NCI-H1417 (cell line): ENCODE measurements at regions not wholly inside any gene's neighbourhood (a gene's known extent, or its start where the extent isn't known, plus 50 kb on each side); places are given as distances from the start of the nearest gene placed in this dataset.

Experiments
- DNase-seq, 3 experiments: peaks; one replicate each; lab custom pipeline; 2025; lab: John Stamatoyannopoulos, UW

DNA sequence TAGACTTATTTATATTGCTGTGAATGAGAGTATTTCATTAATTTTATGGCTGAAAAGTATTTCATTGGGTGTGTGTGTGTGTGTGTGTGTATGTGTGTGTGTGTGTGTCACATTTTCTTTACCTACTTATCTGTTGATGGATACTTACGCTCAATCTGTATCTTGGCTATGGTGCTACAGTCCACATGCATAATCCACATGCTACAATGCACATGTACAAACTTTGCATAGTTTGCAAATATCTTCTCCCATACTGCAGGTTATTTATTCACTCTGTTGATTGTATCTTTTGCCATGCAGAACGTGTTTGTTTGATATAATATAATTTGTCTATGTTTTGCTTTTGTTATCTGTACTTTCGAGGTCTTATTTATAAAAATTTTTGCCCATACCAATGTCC is 167.8 kb downstream of the RAB28 start:
- no peak for DNase-seq

DNA sequence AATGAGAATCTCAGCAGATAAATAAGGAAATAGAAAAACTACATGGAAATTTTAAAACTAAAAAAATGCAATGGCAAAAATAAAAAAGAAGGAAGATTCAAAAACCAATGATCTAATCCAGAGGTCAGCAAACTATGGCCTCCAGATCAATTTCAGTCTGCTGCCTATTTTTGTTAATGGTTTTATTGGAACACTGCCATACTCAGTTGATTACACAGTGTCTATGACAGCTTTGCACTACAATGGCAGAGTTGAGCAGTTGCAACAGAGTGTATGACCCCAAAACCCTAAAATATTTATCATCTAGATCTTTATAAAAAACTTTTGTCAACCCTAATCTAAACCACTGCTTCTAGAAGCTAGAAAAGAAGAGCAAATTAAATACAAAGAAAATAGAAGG is 170.3 kb downstream of the RAB28 start:
- peak in 1 of 3 experiments; percentile 47 for DNase-seq

DNA sequence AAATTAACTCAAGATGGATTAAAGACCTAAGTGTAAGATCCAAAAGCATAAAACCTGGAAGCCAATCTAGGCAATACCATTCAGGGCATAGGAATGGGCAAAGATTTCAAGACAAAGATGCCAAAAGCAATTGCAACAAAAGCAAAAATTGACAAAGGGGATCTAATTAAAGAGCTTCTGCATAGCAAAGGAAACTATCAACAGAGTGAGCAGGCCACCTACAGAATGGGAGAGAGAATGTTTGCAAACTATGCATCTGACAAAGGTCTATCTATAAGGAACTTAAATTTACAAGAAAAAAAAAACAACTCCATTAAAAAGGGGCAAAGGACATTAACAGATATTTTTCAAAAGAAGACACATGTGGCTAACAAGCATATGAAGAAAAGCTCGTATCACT is 171.9 kb downstream of the RAB28 start:
- DNase-seq, result no peak

DNA sequence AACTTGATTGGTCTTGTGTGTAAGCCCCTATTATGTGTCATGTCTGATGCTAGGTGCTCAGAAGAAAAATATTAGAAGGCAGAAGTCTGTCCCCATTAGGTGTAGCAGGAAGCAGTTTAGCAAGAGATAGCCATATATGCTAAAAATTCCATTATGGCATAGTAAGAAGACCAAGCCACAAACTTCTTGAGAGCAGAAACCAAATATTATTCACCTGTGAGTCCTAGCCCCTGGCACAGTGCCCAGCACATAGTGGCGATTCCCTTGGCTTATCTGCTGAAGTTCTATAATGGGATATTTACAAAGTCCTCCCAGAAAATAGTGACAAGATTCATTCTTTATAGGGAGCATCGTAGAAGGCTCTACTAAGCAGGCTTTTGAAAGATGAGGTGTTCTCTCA is 174.4 kb downstream of the RAB28 start:
- no peak for DNase-seq

DNA sequence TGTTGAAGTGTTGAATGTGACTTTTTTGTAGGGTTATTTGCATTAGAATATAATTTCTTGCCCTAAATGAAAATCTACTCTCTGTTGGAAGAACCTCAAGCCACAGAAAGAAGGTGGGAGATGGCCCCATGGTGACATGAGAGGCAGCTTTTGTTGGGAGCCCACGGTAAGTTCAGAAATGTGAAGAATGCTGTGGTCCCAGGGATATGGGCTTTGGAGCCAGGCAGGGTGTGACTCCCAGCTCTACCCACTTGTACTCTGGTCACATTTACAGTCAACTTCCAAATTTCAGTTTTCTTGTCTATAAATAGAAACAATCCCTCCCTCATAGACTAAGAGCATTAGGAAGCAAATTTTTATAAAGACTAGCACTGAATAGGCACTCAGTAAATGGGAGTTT is 177.8 kb downstream of the RAB28 start:
- no peak for DNase-seq

DNA sequence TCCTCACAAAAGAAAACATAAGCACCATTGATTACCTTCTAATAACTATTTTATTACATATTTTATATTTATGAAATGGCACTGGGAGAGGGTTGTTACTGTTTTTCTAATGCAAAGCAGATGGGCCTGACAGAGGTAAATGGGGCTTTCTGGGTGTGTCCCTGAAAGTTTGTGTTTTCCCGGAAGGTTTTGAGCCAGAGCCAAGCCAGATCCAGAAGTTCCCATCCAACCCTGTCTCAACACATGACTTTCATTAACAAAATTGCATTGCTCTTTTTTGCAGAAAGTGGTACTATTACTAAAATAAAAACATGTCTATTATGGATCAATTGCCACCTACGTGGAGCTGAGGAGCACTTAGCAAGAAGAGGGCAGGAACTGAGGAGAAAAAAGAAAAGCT is 181.3 kb downstream of the RAB28 start:
- DNase-seq, result no peak

DNA sequence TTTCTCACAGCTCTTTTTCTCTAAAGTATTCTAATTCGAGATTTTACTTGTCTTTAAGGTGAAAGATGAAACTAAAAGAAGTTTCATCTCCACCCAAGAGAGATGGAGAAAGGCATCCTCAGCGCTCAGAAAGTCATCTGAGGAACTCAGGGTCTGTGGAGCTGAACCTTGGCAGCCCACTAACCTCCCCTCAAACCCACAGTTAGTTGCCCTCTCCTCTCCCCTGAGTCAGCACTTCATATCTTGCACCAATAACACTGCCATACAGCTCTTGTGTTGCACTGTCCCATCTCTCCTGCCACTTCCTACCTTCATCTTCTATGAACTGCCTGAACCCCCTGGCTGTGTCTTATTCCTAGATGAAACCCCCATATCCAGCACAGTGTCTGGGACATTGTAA is 184.8 kb downstream of the RAB28 start:
- no peak for DNase-seq

DNA sequence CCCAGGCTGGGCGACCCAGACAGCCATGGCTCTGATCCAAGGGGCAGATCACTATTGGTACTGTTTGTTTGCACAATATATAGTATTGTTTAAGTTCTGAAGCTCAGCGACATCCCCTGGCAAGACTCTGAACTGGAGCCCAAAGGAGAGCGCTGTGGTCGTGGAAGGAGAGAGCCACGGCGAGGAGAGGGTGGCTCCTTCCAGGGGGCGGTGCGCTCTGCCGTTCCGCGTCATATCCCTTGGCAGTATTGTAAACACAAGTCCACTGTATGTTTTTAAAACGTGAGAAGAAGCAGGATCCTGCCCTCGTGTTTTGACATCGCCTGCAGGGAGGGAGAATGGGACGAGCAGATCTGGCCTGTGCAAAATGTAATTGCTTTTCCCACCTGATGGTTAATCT is 185.5 kb downstream of the RAB28 start:
- no peak for DNase-seq

DNA sequence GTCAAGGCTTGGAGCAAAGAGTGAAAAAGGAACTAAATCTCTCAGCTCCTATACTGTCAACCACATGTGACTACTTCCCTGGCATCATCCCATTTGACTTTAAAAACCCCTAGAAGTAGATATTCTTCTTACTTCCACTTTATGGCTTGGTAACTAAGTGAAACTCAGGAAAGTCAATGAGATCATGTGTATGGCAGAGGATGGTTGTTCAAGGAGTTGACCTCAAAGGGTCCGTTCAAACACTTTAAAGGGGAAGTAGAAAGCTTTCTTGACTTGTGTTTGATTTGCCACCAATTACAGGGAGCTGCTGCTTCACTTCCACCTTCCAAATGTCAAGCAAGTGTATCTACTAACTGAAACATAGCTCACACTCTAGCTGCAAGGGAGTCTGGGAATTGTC is 187.2 kb downstream of the RAB28 start:
- DNase-seq, result no peak

DNA sequence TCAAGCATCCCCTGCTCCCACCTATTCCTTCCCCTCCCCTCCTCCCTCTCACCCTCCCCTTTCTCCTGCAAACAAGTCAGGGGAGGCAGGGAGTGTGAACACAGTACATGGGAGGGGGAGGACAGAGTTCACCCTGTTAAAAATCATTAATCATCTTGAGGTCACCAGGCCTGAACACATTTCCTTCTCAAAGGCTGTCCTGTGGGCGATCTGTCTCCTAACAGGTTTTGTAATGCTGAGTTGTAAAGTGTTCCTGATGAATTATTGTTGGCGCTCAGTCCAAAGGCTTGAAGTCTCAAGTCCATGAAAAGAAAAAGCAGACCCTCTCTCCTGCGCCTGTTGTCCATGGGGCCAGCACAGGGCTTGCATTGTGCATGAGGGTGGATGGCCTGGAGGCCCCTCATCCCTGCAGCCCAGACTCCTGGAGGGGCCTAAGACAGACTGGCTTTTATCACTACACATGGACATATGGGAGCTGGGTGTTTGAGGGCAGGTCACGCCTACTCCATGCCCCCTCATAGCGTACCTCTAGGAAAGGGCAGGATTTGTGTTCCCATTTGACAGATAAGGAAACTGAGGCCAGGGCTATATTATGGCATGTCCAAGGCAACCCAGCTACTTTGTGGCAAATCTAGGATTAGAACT is 189.1 kb downstream of the RAB28 start:
- no peak for DNase-seq

DNA sequence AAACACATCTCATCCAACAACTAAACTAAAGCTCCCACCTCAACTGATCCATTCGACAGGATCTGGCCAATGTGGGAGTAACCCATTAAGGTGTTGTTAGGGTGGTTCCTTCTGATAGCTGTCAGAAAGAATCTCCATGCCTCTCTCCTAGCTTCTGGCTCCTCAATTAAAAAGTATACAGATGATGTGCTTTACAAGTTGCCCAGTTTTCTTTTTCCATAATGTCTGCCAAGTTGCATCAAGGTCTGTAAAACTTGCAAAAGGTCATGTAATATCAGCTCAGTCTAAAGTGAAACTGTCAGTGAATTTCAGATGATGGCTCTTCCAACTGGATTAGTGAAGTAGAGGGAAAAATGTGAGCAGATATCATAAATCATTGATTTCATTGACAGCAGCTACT is 191.8 kb downstream of the RAB28 start:
- no peak for DNase-seq

DNA sequence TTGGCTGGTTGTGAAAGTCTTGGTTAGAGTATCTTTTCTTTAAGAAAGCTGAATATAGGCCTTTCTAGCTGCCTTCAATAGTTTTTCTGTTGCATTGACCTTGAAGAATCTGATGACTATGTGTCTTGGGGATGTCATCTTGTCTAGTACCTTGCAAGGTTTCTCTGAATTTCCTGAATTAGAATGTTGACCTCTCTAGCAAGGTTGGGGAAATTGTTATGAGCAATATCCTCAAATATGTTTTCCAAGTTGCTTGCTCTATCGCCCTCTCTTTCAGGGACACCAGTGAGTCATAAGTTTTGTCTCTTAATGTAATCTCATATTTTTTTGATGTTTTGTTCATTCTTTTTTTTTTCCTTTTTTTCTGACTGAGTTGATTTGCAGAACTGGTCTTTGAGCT is 194.7 kb downstream of the RAB28 start:
- DNase-seq, result no peak

DNA sequence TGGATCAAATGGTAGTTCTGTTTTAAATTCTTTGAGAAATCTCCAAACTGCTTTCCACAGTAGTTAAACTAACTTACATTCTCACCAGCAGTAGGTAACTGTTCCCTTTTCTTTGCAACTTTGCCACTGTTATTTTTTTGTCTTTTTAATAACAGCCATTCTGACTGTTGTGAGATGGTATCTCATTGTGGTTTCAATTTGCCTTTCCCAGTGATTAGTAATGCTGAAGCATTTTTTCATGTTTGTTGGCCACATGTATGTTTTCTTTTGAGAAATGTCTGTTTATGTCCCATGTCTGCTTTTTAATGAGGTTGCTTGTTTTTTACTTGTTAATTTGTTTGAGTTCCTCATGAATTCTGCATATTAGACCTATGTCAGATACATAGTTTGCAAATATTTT is 198.8 kb downstream of the RAB28 start:
- DNase-seq, result no peak

DNA sequence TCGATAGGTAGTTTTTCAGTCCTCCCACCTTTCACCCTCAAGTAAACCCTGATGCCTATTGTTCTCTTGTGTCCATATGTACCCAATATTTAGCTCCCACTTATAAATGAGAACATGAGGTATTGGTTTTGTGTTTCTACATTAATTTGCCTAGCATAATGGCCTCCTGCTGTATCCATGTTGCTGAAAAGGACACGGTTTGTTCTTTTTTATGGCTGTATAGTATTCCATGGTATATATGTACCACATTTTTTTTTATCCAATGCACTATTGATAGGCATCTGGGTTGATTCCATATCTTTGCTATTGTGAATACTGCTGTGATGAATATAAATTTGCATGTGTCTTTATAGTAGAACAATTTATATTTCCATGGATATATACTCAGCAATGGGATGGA is 199.2 kb downstream of the RAB28 start:
- DNase-seq, result no peak

DNA sequence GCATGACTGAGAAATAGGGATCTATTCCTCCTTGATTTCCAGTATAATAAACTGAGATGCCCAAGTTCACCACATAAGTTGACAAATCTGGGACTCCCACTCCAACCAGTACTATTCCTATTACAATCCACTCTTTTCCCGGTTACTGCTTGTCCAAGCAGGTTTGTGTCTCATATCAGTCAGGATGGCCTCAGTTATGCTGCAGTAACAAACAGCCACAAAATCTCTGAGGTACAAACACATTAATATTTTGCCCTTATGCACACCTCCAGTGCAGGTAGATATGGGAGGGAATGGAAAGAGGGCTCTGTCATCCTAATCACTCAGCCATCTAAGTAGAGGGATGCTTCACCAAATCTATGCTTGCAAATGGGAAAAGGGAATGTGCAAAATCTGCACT is 207.8 kb downstream of the RAB28 start:
- DNase-seq, result no peak

DNA sequence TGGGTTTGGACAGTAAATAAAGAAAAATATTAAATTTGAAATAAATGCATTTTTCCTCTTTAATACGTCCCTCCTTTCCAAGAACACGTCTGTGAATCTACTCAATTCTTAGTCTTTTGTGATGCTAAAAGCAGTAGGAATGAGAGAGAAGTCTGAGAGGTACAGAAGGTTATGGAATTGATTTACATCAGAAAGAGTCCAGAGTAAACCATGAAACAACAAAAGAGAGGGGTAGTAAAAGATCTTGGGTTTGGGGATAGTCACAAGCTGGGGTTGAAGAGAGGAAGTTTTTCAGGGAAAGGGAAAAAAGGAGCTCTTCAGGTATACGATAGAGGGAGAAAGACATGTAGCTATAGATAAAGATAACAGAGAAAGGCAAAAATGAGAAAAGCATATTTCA is 215.4 kb downstream of the RAB28 start:
- DNase-seq, result no peak

DNA sequence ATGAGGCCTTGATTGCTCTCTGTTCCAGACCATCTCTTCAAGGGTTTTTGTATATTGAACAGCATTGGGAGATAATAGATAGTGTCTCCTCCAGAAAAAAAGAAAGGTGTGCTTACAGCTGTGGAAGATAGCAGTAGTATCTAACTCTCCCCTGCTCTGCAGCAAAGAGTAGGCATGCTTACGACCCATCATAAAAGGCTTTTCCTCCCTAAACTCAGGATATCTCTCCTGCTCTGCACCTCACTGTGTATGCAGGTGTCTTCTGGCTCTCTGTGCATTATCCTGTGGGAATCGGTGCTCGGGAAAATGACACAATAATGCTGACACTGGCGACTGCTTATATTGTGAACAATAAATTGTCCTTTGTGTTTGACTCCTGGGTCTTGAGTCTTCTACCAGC is 216.0 kb downstream of the RAB28 start:
- DNase-seq, result no peak

DNA sequence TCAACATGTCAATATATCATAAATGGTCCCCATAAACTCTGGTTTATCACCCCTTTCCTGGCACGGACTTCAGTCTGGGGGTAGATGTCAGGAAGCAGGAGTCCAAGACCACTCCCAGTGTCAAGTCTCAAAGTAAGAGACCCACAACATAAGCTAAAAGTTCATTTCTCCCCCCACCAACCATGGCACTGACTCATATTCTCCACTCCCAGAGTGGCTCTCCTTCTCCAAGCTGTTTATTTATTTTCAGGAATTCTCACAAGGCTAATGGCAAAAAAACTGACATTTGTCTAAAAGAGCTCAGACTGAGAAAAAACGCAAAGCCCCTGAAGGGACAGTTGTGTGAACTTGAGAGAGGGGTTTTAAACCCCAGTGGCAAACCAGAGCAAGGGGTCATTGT is 217.0 kb downstream of the RAB28 start:
- no peak for DNase-seq

DNA sequence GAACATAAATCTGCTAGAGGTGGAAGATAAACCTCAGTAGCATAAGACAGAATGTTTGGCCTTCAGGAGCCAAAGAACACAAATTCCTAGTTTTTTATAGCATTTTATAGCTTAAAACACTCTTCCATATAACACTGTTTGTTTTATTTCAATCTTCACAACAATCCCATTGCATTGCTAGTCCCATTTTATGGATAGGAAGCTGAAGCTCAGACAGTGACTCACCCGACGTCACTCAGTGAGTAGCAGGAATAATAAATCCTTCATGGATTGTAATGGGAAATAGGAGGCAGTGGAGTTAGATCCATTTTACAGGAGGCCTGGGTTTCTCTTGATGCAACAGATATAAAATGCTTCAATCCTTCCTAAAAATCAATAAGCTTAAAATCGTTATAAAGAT is 217.5 kb downstream of the RAB28 start:
- DNase-seq, result no peak

DNA sequence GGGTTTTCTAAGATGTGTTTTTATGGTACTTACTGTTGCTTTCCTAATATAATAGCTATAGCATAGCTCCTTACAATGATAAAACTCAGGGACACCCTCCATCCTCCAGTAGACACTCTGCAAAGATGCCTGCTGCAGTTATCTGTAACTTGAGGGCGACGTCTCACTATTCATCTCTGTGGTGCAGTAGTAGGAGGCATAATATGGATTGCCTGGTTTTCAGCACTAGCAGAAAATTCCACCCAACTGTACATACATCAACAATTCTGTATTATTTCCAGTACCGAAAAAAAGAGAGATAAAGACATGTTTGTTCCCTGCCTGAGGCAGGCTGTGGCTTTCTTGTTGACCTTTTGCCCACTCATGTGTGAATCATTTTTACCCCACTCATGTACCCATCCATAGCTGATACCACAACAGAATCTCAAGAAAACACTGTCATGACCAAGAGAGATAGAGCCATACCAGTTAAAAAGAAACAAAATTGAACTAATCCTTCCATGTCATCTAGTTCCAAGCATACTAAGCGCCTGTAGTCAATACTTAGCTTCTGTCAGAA is 220.1 kb downstream of the RAB28 start:
- no peak for DNase-seq

DNA sequence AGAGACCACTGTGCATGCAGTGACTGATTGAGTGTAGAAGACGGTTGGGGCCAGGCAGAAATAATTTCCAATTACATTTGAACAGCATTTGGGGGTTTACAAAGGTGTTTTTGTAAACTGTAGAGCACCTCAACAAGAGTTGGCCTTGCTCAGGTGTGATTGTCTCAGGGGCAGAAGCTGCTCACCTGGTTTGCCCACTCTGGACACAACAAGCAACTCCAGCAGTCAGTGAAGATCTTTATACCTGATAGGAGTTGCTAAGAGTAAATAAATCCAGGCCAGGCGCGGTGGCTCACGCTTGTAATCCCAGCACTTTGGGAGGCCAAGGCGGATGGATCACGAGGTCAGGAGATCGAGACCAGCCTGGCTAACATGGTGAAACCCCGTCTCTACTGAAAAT is 221.3 kb downstream of the RAB28 start:
- DNase-seq, result no peak

DNA sequence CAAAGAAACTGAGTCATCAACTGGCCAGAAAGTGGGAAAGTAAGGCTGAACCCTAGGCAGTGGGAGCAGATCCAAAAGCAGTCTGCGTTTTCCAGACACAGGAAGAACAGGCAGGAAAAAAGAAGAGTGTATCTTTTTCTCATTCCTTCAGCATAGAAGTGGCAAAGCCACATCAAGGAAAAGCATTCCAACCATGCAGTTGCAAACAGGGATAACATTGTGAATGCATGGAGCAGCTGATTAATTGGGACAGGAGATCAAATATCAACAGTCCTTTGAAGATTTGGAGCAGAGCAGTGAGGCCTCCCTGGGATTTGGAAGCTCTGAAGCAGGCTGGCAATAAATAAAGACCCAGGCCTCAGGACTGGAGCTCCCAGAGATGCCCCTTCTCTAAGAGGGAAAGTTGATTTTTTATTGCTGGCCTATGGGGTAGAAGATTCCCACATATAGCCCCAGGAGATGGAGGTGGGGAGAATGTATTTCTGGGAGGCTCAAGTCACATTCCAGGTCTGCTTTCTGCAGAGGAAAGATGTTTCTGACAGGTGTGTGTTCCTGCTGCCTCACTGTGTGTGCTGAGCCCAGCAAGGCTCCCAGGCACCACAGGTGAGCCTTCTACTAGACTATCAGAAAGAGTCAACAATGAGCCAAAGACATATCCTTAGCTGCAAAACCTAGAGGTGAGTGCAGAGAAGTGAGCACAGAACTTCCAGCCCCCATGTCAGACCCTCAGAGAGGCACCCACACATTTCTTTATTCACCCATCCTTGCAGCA is 222.5 kb downstream of the RAB28 start:
- no peak for DNase-seq

DNA sequence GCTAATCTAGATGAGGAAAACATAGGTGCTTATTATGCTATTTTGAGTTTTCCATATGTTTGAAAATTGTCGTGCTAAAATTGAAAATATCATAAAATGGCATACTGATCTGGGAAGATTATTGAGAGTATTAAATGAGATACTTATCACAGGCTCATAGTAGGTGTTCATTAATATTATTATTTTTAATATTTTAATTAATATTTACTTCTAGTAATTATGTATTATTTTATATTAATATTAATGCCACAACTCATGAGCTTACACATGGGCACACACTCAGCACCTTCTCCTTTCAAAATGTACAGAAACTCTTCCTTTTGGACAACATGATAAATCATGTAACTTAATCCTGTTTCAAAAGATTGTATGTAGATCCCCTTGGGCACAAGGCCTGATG is 223.6 kb downstream of the RAB28 start:
- no peak for DNase-seq

DNA sequence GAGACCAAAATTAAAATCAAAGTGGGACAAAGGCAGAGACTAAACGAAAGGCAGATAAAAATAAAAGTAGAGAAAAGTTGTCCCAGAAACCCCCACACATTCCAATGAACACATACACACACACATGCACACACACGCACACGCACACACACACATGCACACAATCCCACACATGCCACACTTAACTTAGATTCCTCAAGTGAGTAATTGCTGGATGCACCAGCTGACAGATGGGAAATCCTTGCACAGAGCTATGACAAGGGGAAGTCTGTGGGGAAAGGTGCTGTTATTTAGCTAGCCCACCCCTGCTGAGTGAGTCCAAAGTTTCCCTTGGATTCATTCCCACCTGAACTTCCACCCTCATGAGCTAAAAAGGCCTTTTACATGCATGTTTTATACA is 233.9 kb downstream of the RAB28 start:
- DNase-seq, result no peak
